ENCODE measurements at regions not wholly inside any gene's neighbourhood (a gene's known extent, or its start where the extent isn't known, plus 50 kb on each side); places are given as distances from the start of the nearest gene placed in this dataset.

DNA sequence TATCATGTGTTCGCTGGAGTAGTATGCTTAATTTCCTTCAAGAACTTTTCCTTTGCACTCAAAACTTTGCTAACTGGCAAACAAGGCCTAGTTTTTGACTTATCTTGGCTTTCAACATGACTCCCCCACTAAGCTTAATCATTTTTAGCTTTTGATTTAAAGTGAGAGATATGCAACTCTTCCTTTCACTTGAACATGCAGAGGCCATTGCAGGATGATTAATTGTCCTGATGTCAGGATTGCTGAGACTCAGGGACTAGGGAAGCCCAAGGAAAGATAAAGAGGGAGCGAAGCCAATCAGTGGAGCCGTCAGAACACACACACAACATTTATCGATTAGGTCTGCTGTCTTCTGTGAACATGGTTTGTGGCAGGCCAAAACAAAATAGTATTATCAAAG lies 491.4 kb downstream of the CBLN4 start:
- Histone ChIP-seq H3K4me1 (ENCODE audit: insufficient read depth) (no peaks in the 10 kb centered on the region), H3K36me3 (ENCODE audit: insufficient read depth) (no peaks in the 10 kb centered on the region), H3K27ac (ENCODE audit: low read depth) (no peak overlapping the region), H3K4me3 (ENCODE audit: low read depth, low read length) (no peak overlapping the region)
- peak; percentile 28 for DNase-seq (ENCODE audit: extremely low spot score)
- WGBS, result 60% methylated on average over 4 of the region's 4 CpGs

- 78% methylated on average over 4 of the region's 4 CpGs for WGBS
- no peak overlapping the region for H3K27ac ChIP-seq (ENCODE audit: low read depth)
- no peaks in the 10 kb centered on the region for H3K36me3 ChIP-seq (ENCODE audit: insufficient read depth)
- no peaks in the 10 kb centered on the region for H3K4me1 ChIP-seq (ENCODE audit: insufficient read depth)
- no peak overlapping the region for H3K4me3 ChIP-seq (ENCODE audit: low read depth, low read length)
- DNase-seq (ENCODE audit: extremely low spot score), result no peak
These were observed 505.2 kb downstream of the CBLN4 start for GRCh38 chr20:55500130-55500529.

DNA sequence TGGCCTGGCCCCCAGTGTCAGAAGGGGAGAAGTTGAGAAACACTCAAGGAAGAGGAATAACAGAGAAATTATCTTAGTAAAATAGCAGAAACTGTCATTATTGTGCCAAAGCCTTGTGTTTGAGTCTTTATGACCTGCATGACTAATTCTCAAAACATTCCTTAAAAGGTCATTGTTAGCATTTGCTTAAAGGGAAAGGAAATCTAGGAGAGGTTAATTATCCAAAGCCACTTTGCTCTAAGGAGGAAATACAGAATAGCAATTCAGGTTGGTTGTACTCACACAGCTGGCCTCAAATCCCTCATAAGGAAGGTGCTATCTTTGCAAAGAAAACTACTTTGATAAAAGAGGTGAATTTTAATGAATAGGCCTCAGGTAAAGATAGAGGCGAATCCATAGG lies 516.7 kb downstream of the CBLN4 start:
- DNase-seq (ENCODE audit: extremely low spot score), result no peak
- H3K36me3 ChIP-seq (ENCODE audit: insufficient read depth), result peaks cover 2% of the 10 kb centered on the region
- H3K4me1 ChIP-seq (ENCODE audit: insufficient read depth), result no peaks in the 10 kb centered on the region
- WGBS, result 98% methylated on average over 1 of the region's 1 CpG
- no peak overlapping the region for H3K27ac ChIP-seq (ENCODE audit: low read depth)
- H3K4me3 ChIP-seq (ENCODE audit: low read depth, low read length), result no peak overlapping the region

- no peak overlapping the region for H3K4me3 ChIP-seq (ENCODE audit: low read depth, low read length)
- WGBS, result 16% methylated on average over 2 of the region's 2 CpGs
These were observed 526.4 kb downstream of the CBLN4 start for GRCh38 chr20:55478724-55479450.

GRCh38 chr20:55472704-55473103 lies 532.6 kb downstream of the CBLN4 start:
- DNase-seq (ENCODE audit: extremely low spot score), result no peak
- Histone ChIP-seq H3K4me3 (ENCODE audit: low read depth, low read length) (no peak overlapping the region), H3K36me3 (ENCODE audit: insufficient read depth) (no peaks in the 10 kb centered on the region), H3K27ac (ENCODE audit: low read depth) (no peak overlapping the region), H3K4me1 (ENCODE audit: insufficient read depth) (no peaks in the 10 kb centered on the region)
- WGBS, result 83% methylated on average over 4 of the region's 4 CpGs

More at GRCh38 chr20:55478724-55479450, 526.4 kb downstream of the CBLN4 start:
- Histone ChIP-seq H3K4me1 (ENCODE audit: insufficient read depth) (no peaks in the 10 kb centered on the region), H3K27ac (ENCODE audit: low read depth) (no peak overlapping the region), H3K36me3 (ENCODE audit: insufficient read depth) (no peaks in the 10 kb centered on the region)
- DNase-seq (ENCODE audit: extremely low spot score), result peak; percentile 43

GRCh38 chr20:55471052-55472006 lies 534.0 kb downstream of the CBLN4 start:
- H3K4me1 ChIP-seq (ENCODE audit: insufficient read depth), result no peaks in the 10 kb centered on the region
- no peaks in the 10 kb centered on the region for H3K36me3 ChIP-seq (ENCODE audit: insufficient read depth)
- no peak overlapping the region for H3K27ac ChIP-seq (ENCODE audit: low read depth)
- DNase-seq (ENCODE audit: extremely low spot score), result no peak
- 33% methylated on average over 7 of the region's 7 CpGs for WGBS
- H3K4me3 ChIP-seq (ENCODE audit: low read depth, low read length), result no peak overlapping the region

DNA sequence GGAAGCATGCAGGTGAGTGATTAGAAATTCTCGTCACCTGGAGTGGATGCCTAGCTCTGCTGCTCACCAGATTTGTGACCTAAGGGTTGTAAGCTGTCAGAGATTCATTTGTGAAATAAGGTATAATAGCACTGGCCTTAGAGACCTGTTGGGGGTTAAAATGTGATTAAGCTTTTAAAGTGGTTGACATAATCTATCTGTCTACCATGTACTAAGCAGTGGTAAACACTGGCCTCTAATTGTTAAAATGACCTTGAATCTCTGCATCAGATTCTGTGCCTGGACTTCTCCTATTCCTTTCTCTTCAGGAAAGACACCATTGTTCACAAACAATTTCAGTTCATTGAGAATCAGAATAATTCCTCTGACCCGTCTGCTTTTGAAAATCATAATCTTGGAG lies 536.2 kb downstream of the CBLN4 start:
- H3K4me1 ChIP-seq (ENCODE audit: insufficient read depth), result no peaks in the 10 kb centered on the region
- H3K4me3 ChIP-seq (ENCODE audit: low read depth, low read length), result no peak overlapping the region
- H3K27ac ChIP-seq (ENCODE audit: low read depth), result no peak overlapping the region
- H3K36me3 ChIP-seq (ENCODE audit: insufficient read depth), result no peaks in the 10 kb centered on the region
- no peak for DNase-seq (ENCODE audit: extremely low spot score)
- WGBS, result 72% methylated on average over 2 of the region's 2 CpGs

GRCh38 chr20:55461519-55461918 lies 543.8 kb downstream of the CBLN4 start:
- Histone ChIP-seq H3K27ac (ENCODE audit: low read depth) (no peak overlapping the region), H3K4me1 (ENCODE audit: insufficient read depth) (no peaks in the 10 kb centered on the region), H3K4me3 (ENCODE audit: low read depth, low read length) (no peak overlapping the region), H3K36me3 (ENCODE audit: insufficient read depth) (no peaks in the 10 kb centered on the region)
- no peak for DNase-seq (ENCODE audit: extremely low spot score)
- WGBS, result 98% methylated on average over 8 of the region's 8 CpGs

GRCh38 chr20:55456316-55456940 lies 548.9 kb downstream of the CBLN4 start:
- Histone ChIP-seq H3K36me3 (ENCODE audit: insufficient read depth) (no peaks in the 10 kb centered on the region), H3K4me3 (ENCODE audit: low read depth, low read length) (no peak overlapping the region), H3K27ac (ENCODE audit: low read depth) (no peak overlapping the region), H3K4me1 (ENCODE audit: insufficient read depth) (no peaks in the 10 kb centered on the region)
- DNase-seq (ENCODE audit: extremely low spot score), result no peak
- WGBS, result 76% methylated on average over 1 of the region's 1 CpG

- 86% methylated on average over 1 of the region's 1 CpG for WGBS
- Histone ChIP-seq H3K4me3 (ENCODE audit: low read depth, low read length) (no peak overlapping the region), H3K36me3 (ENCODE audit: insufficient read depth) (no peaks in the 10 kb centered on the region), H3K4me1 (ENCODE audit: insufficient read depth) (no peaks in the 10 kb centered on the region), H3K27ac (ENCODE audit: low read depth) (no peak overlapping the region)
- DNase-seq (ENCODE audit: extremely low spot score), result no peak
These were observed 556.2 kb downstream of the CBLN4 start for GRCh38 chr20:55449091-55449490.

DNA sequence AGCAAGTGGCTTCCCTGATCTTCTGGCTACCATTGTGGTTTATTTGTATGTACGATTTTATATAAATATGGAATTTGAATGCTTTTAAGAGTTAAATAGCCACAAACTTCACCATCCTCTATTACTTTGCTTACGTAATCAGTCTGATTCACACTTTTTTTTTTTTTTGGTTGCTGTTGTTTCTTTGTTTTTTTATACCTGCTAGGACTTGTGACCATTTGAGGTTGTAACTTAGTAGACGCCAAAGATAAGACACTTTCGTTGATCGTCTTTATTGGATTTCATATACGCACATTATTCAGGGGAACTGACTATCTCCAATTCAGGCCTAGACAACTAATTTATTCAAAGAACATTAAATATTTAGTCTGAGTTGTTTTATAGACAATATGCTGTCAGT lies 559.0 kb downstream of the CBLN4 start:
- H3K27ac ChIP-seq (ENCODE audit: low read depth), result no peak overlapping the region
- 70% methylated on average over 6 of the region's 6 CpGs for WGBS
- H3K4me1 ChIP-seq (ENCODE audit: insufficient read depth), result no peaks in the 10 kb centered on the region
- DNase-seq (ENCODE audit: extremely low spot score), result no peak
- H3K36me3 ChIP-seq (ENCODE audit: insufficient read depth), result no peaks in the 10 kb centered on the region
- H3K4me3 ChIP-seq (ENCODE audit: low read depth, low read length), result no peak overlapping the region

DNA sequence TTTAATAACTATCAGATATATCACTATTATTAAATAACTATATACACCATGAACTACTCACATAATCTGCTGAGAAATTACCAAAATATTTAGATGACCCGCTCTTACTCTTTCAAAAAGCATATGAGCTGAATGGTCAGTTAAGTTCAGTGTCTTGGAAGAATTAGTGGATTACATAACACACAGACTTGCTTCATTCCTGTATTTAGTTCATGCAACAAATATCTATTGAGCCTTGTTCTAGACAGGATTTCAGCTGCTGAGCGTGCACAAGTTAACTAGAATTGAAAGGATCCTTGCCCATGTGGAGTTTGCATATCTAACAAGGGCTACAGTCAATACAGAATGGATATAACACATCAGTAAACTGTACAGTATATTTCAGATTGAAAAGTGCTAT lies 566.2 kb downstream of the CBLN4 start:
- 59% methylated on average over 2 of the region's 2 CpGs for WGBS
- no peaks in the 10 kb centered on the region for H3K4me1 ChIP-seq (ENCODE audit: insufficient read depth)
- no peak overlapping the region for H3K27ac ChIP-seq (ENCODE audit: low read depth)
- no peak overlapping the region for H3K4me3 ChIP-seq (ENCODE audit: low read depth, low read length)
- no peak for DNase-seq (ENCODE audit: extremely low spot score)
- no peaks in the 10 kb centered on the region for H3K36me3 ChIP-seq (ENCODE audit: insufficient read depth)

GRCh38 chr20:55437798-55438415 lies 567.4 kb downstream of the CBLN4 start:
- H3K4me3 ChIP-seq (ENCODE audit: low read depth, low read length), result no peak overlapping the region
- no peak for DNase-seq (ENCODE audit: extremely low spot score)
- WGBS, result 52% methylated on average over 6 of the region's 6 CpGs
- H3K4me1 ChIP-seq (ENCODE audit: insufficient read depth), result no peaks in the 10 kb centered on the region
- no peak overlapping the region for H3K27ac ChIP-seq (ENCODE audit: low read depth)
- H3K36me3 ChIP-seq (ENCODE audit: insufficient read depth), result no peaks in the 10 kb centered on the region
